OCI-LY1 (cell line): ENCODE measurements at regions not wholly inside any gene's neighbourhood (a gene's known extent, or its start where the extent isn't known, plus 50 kb on each side); places are given as distances from the start of the nearest gene placed in this dataset.

Experiments
- H2AFZ ChIP-seq: fragments of 200-600 bp; sonication (generic), shearing (Covaris generic); 2 replicates; pipeline ENCODE4 v1.6.0; 2014; ENCODE audit warnings: antibody characterized with exemption, mild to moderate bottlenecking, low read length
- H3F3A ChIP-seq: fragments of 200-600 bp; sonication (generic), shearing (Covaris generic); 2 replicates; pipeline ENCODE4 v1.6.0; 2014; ENCODE audit warnings: mild to moderate bottlenecking, antibody characterized with exemption, low read length, moderate library complexity; ENCODE audit not compliant: insufficient read depth
- H3K27ac ChIP-seq: fragments of 200-600 bp; sonication (generic); 2 replicates; pipeline ENCODE4 v1.5.1; 2014; ENCODE audit warnings: low read length, mixed run types, mild to moderate bottlenecking, low read depth; ENCODE audit not compliant: poor library complexity, severe bottlenecking
- H3K27me3 ChIP-seq: fragments of 200-600 bp; sonication (generic); 2 replicates; pipeline ENCODE4 v1.6.0; 2014; ENCODE audit warnings: antibody characterized with exemption, mild to moderate bottlenecking, low read length, moderate library complexity; ENCODE audit not compliant: insufficient read depth
- H3K36me3 ChIP-seq: fragments of 200-600 bp; sonication (generic); 2 replicates; pipeline ENCODE4 v1.6.1; 2014; ENCODE audit warnings: mild to moderate bottlenecking, antibody characterized with exemption, low read length, moderate library complexity, mixed read lengths; ENCODE audit not compliant: insufficient read depth
- H3K4me1 ChIP-seq: fragments of 200-600 bp; sonication (generic); 2 replicates; pipeline ENCODE4 v1.5.1; 2014; ENCODE audit warnings: mild to moderate bottlenecking, low read length, moderate library complexity; ENCODE audit not compliant: insufficient read depth, severe bottlenecking
- H3K4me2 ChIP-seq: fragments of 200-600 bp; sonication (generic), shearing (Covaris generic); 2 replicates; pipeline ENCODE4 v1.6.1; 2014; ENCODE audit warnings: low read length
- H3K4me3 ChIP-seq: fragments of 200-600 bp; sonication (generic); 2 replicates; pipeline ENCODE4 v1.5.1; 2014; ENCODE audit warnings: low read length, low read depth, mild to moderate bottlenecking, mixed read lengths; ENCODE audit not compliant: poor library complexity, severe bottlenecking
- H3K79me2 ChIP-seq: fragments of 200-600 bp; shearing (Covaris generic); 2 replicates; pipeline ENCODE4 v1.6.1; 2016; ENCODE audit warnings: mixed run types, low read length, mixed read lengths; ENCODE audit not compliant: insufficient read depth
- H3K9ac ChIP-seq: fragments of 200-600 bp; sonication (generic), shearing (Covaris generic); 2 replicates; pipeline ENCODE4 v1.6.1; 2014; ENCODE audit warnings: mild to moderate bottlenecking, low read length, mixed read lengths
- H3K9me2 ChIP-seq: fragments of 200-600 bp; sonication (generic), shearing (Covaris generic); 2 replicates; pipeline ENCODE4 v1.6.1; 2014; ENCODE audit warnings: low read depth, mild to moderate bottlenecking, low read length, mixed read lengths
- H3K9me3 ChIP-seq: fragments of 200-600 bp; shearing (Covaris generic); 2 replicates; pipeline ENCODE4 v1.6.1; 2014; ENCODE audit warnings: low read length, mixed read lengths
- H4K20me1 ChIP-seq: fragments of 200-600 bp; sonication (generic), shearing (Covaris generic); 2 replicates; pipeline ENCODE4 v1.6.0; 2016; ENCODE audit warnings: mild to moderate bottlenecking, low read length; ENCODE audit not compliant: insufficient read depth
- CTCF ChIP-seq: fragments of 200-600 bp; sonication (generic), shearing (Covaris generic); IDR thresholded peaks from 2 replicates; pipeline ENCODE4 v1.5.1; 2017; ENCODE audit warnings: mild to moderate bottlenecking, antibody characterized with exemption, low read length, moderate library complexity, mixed read lengths
- EZH2 ChIP-seq: fragments of 200-600 bp; sonication (generic), shearing (Covaris generic); IDR thresholded peaks from 2 replicates; pipeline ENCODE4 v1.8.0; 2017; ENCODE audit warnings: borderline replicate concordance, mixed run types, mild to moderate bottlenecking, antibody characterized with exemption, low read length, moderate library complexity, mixed read lengths

GRCh38 chr4:116438981-116439729 is 646.2 kb downstream of the TRAM1L1 start:
- Histone ChIP-seq H3K9ac (no peak overlapping the region), H3K9me2 (no peaks in the 10 kb centered on the region), H3K27me3 (no peaks in the 10 kb centered on the region), H3K4me2 (no peak overlapping the region), H3K4me1 (no peaks in the 10 kb centered on the region), H2AFZ (no peak overlapping the region), H3K36me3 (no peaks in the 10 kb centered on the region), H3K4me3 (no peak overlapping the region), H3K27ac (no peak overlapping the region), H3F3A (no peaks in the 10 kb centered on the region), H4K20me1 (no peaks in the 10 kb centered on the region), H3K79me2 (no peaks in the 10 kb centered on the region), H3K9me3 (no peaks in the 10 kb centered on the region)
- TF ChIP-seq CTCF (no peak), EZH2 (no peak)

- Histone ChIP-seq H4K20me1 (no peaks in the 10 kb centered on the region), H3K79me2 (no peaks in the 10 kb centered on the region)
- TF ChIP-seq CTCF (no peak), EZH2 (no peak)
These were observed 647.0 kb downstream of the TRAM1L1 start for GRCh38 chr4:116438417-116438816.

GRCh38 chr4:116427666-116428065 is 657.7 kb downstream of the TRAM1L1 start:
- Histone ChIP-seq H3F3A (no peaks in the 10 kb centered on the region), H3K27ac (no peak overlapping the region), H3K4me3 (no peak overlapping the region), H3K79me2 (no peaks in the 10 kb centered on the region), H2AFZ (no peak overlapping the region), H3K9me2 (no peaks in the 10 kb centered on the region), H3K4me2 (no peak overlapping the region), H3K9me3 (no peaks in the 10 kb centered on the region), H3K9ac (no peak overlapping the region), H3K27me3 (no peaks in the 10 kb centered on the region), H4K20me1 (no peaks in the 10 kb centered on the region), H3K4me1 (no peaks in the 10 kb centered on the region), H3K36me3 (no peaks in the 10 kb centered on the region)
- no peak for TF ChIP-seq EZH2
- no peak for TF ChIP-seq CTCF

More at GRCh38 chr4:116438417-116438816, 647.0 kb downstream of the TRAM1L1 start:
- Histone ChIP-seq H3F3A (no peaks in the 10 kb centered on the region), H3K9me2 (no peaks in the 10 kb centered on the region), H3K27me3 (no peaks in the 10 kb centered on the region), H3K9ac (no peak overlapping the region), H3K4me2 (no peak overlapping the region), H3K9me3 (no peaks in the 10 kb centered on the region), H3K4me3 (no peak overlapping the region), H3K36me3 (no peaks in the 10 kb centered on the region), H3K27ac (no peak overlapping the region), H2AFZ (no peak overlapping the region), H3K4me1 (no peaks in the 10 kb centered on the region)
